ENCODE measurements at regions not wholly inside any gene's neighbourhood (a gene's known extent, or its start where the extent isn't known, plus 50 kb on each side); places are given as distances from the start of the nearest gene placed in this dataset.
A peak's percentile ranks its signal among the peaks of the same experiment; 100 is the strongest.
"Not testable (repeated sequence)": the region's sequence is repeated elsewhere in the genome, so short reads cannot be mapped to it uniquely, and the experiment has no call there.

DNA sequence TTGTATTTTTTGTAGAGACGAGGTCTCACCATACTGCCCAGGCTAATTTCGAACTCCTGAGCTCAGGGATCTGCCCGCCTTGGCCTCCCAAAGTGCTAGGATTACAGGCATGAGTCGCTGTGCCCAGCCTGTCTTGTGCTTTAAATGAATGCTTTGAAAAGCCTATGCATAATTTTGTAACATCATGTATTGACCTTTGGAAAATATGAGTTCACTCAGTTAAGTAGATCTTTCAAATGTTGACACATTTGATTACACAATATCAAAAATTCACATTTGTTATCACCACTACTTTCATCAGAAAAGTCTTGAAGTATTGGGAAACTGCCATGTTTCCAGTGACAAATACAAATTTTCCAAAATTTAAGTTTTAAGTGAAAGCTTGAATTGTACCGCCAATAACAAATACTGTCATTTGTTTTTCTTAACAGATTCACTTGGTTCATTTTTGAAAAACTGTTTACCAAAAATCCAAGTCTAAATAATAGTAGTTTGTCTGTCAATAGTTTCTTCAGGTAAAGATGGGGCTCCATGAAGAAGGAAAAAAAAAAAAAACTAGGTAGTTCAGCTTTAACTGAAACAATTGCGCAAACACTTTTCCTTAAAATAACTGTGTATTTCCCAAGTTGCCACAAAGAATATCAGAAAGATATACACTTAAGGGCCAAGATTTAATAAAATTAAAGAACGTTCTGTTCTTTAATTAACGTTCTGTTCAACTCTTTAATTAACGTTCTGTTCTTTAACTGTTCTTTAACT is 233.2 kb upstream of the NR5A2 start:
- no peak for DNase-seq (ENCODE audit: low read depth)

DNA sequence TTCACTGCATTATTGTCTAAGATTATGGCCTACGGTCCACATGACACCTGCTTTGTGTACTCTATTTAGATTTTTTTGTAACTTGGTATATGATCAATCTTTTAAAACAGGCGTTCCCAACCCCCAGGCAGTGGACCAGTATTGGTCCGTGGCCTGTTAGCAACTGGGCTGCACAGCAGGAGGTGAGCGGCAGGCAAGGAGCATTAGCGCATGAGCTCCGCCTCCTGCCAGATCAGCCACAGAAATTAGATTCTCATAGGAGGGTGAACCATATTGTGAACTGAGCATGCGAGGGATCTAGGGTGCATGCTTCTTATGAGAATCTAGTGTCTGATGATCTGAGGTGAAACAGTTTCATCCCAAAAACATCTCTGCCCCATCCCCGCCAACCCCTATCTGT is 228.4 kb upstream of the NR5A2 start:
- DNase-seq (ENCODE audit: low read depth): no peak

DNA sequence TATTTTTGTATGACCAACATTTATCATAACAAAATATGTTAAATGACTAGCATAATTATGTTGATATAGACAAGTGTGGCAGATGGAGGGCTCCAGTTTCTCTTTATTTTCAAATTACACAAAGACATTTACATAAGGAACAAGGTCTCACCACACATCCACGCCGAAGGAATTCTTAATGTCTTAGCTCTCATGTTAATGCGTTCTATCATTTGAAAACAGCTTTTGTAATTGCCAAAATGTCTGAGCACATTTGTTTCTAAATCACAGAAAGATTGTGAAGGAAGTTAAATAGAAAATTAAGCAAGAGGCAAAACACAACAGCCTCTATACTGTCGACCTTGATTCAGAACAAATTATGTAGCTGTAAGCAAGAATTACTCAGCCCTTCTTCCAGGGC is 223.0 kb upstream of the NR5A2 start:
- no peak for DNase-seq (ENCODE audit: low read depth)

DNA sequence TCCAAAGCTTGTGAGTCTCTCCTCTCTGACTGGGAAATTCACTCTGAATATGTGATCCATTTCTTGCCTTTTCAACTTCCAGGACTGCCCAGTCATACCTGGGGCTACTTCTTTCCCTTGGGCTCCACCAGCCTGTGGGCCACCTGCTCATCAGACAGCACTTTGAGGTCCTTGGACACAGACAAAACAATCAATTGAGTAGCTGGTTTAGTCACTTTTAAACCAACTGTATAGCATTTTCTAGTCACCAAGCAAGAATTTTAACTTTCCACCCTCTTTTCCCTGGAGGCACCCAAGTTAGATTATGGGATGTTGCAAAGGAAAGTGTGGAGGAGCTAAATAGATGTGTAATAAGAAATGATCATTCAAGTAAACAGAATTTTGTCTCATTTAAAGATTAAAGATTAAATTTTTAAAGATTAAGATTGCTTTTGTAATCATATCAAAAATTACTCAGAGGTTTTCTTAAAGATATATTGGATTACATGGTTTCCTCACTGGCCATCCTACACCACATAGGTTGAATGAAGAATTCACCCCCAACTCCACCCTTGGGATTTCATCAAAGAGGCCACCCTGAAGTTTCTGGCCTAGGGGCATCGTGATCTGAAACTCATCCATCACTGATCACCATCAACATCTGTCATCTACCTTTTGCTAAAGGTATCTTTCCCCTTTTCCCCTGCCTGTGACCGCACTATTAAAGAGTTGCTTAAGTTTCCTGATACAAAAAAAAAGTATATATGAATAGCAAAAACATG is 219.2 kb upstream of the NR5A2 start:
- no peak for DNase-seq (ENCODE audit: low read depth)

DNA sequence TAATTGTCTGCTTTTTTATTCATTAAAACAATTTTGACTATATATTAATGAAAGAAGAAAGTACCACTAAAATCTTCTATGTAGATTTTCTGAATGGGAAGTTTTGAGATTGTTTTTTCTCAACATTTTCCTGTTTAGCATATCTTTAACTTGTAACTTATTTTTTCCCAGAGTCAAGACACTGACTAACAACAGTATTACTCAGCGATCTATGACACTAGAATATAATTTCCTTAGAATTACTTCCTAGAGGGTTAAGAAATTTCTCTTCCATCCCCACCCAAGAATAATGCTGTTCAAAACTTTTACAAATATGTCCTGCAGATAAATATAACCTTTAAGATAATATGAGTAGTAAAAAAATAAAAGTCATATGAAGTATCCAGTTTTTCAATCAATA is 218.2 kb upstream of the NR5A2 start:
- DNase-seq (ENCODE audit: low read depth): no peak

DNA sequence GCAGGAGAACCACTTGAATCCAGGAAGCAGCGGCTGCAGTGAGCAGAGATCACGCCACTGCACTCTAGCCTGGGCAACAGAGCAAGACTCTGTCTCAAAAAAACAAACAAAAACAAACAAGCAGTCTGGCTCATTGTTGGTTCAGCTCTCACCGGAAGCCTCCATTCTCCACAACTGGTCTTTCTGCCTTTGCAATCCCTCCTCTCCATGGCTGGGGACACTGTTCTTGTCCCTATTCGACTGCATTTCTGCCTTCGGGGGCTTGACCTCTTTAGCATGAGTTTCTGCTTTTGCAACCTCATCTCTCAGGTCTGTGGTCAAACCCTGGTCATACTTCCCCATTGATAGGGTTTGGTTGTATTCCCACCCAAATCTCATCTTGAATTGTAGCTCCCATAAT is 216.3 kb upstream of the NR5A2 start:
- no peak for DNase-seq (ENCODE audit: low read depth)

DNA sequence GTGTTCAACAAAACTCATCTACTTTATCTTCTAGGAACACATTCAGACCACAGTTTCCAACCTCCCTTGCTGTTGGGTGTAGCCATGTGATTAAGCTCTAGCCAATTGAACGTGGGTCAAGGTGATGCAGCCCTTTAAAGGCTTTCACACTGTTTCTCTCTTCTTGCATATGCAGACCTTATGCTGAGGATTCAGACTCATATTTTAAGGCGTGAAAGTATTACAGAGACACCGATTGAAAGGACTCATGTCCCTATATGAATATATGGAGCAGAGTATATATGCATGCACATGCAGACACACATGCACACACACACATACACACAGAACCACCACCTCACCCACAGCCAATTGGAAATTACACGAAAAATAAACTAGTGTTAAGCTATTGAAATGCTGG is 214.3 kb upstream of the NR5A2 start:
- no peak for DNase-seq (ENCODE audit: low read depth)

DNA sequence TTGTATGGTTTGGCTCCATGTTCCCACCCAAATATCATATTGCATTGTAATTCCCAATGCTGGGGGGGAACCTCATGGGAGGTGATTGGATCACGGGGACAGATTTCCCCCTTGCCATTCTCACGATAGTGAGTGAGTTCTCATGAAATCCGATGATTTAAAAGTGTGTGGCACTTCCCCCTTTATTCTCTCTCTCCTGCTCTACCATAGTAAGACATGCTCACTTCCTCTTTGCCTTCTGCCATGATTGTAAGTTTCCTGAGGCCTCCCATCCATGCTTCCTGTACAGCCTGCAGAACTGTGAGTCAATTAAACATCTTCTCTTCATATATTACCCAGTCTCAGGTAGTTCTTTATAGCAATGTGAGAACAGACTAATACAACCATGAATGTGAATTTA is 211.6 kb upstream of the NR5A2 start:
- DNase-seq (ENCODE audit: low read depth): no peak

DNA sequence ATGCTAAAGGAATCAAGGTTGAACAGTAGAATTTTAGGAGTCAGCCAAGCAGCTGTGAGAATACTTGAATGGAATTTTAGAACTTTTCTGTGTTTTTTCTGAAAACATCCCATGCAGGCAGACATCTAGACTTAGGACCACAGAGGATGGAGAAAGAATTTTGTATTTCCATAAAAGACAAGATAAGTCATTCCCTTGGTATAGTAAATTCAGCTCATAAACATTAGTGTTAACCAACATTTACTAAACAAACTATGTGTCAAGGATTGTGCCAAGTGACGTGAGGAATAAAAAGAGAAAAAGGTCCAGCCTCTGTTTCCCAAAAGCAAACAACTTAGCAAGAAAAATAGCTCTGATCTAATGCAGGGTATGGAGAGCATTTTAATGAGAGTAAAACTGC is 210.2 kb upstream of the NR5A2 start:
- DNase-seq (ENCODE audit: low read depth): no peak

DNA sequence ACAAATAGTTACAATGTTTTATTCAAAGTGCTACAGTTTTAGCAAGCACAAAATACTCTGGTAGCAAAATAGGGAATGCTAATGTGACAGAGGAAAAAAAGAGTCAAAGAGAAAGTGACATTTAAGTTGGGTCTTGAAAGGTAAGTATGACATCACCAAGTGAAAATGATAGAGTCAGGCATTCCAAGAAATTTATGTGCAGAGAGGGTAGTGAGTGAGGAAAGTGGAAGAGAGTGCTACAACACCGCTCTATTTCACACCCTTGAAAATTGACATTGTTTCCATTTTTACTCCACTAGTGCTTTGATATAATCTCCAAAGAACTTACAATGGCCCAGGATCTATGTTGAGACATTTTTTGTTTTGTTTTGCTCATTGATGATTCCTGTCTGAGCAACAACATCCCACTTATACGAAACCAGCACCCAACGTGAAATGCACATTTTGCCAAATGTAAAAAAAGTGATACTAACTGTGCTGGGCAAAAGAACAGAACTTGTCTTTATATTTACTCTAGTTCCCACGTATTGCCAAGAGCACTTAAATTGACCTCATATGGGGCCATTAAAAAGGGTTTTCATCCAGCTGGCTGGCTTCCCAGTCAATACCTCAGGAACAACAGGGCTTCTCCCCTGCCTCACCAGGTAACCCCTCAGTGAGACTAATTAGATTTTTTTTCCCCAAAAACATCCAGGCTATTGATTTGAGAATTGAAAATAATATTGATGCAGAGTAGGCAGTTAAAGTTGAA is 206.3 kb upstream of the NR5A2 start:
- DNase-seq (ENCODE audit: low read depth): no peak

DNA sequence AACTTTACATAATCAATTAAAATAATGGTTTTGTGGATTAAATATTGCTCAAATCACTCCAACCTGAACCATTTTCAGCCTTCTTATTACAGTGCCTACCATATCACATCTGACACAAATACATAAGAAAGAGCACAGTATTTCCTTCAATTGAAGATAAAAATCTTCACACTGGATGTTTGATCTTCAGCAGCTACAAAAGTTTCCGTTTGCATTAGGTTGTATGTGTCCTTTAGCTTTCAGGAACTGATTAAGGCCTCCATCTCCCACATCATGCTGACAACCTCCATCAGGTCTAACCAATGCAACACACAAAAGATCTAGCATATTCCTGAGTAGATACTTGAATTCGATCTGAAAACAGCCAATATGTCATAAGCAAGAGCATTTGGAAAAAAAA is 195.1 kb upstream of the NR5A2 start:
- DNase-seq (ENCODE audit: low read depth): no peak

DNA sequence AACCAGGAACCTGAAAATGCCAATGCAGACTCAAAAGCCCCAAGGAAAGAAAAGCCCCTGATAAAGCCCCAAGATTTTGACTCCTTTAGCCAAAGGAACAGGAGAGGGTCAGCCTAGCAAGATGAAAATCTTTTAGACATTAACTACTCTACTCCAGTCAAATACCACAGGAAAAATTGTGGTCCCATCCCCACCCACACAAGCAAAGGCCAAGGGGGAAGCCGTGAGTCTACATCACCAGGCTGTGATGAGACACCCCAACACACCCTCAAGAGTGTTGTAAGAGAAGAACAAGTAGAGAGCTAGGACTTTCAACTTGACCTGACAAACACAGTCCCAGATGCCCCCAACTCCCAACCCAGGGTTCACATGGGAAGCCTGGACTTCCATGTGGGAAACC is 192.8 kb upstream of the NR5A2 start:
- DNase-seq (ENCODE audit: low read depth): no peak

DNA sequence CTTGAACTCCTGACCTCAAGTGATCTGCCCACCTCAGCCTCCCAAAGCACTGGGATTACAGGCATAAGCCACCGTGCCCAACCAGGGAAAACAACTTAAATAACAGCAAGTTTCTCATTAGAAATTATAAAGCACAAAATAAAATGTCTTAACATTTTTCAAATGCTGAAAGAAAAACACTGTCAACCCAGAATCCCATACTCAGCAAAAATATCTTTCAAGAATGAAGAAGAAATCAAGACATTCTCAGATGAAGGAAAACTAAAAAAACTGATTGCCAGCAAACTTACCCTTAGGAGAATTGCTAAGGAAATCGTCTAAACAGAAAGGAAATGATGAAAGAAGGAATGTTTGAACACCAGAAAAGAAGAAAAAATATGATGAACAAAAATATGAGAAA is 191.1 kb upstream of the NR5A2 start:
- DNase-seq (ENCODE audit: low read depth): no peak

DNA sequence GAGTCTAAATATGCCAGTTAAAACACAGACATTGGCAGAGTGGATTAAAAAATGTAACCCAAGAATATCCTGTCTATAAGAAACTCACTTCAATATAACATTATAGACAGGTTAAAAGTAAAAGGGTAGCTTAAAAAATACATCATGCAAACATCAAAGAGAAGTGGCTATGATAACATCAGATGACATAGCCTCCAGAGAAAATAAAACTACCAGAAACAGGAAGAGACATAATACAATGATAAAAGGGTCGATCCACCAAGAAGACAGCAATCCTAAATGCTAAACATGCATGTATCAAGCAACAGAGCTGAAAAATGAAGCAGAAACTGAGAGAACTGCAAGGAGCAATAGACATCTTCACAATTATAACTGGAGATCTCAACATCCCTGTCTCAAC is 190.2 kb upstream of the NR5A2 start:
- no peak for DNase-seq (ENCODE audit: low read depth)

DNA sequence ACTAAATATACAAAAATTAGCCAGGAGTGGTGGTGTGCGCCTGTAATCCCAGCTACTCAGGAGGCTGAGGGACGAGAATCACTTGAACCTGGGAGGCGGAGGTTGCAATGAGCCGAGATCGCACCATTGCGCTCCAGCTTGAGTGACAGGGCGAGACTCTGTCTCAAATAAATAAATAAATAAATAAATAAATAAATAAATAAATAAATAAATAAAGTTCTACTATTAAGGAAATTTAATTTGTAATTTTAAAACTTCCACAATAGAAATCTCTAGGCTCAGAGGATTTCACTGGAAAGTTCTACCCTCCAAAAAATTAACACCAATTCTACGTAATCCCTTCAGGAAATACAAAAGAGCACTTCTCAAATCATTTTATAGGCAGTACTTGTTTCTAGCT is 187.9 kb upstream of the NR5A2 start:
- DNase-seq (ENCODE audit: low read depth): not testable (repeated sequence)

DNA sequence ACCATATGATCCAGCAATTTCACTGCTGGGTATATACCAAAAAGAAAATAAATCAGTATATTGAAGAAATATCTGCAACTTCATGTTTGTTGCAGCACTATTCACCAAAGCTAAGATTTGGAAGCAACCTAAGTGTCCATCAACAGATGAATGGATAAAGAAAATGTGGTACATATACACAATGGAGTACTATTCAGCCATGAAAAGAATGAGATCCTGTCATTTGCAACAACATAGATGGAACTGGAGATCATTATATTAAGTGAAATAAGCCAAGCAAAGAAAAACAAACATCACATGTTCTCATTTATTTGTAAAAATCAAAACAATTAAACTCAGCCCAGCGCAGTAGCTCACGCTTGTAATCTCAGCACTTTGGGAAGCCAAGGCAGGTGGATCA is 184.4 kb upstream of the NR5A2 start:
- DNase-seq (ENCODE audit: low read depth): not testable (repeated sequence)

DNA sequence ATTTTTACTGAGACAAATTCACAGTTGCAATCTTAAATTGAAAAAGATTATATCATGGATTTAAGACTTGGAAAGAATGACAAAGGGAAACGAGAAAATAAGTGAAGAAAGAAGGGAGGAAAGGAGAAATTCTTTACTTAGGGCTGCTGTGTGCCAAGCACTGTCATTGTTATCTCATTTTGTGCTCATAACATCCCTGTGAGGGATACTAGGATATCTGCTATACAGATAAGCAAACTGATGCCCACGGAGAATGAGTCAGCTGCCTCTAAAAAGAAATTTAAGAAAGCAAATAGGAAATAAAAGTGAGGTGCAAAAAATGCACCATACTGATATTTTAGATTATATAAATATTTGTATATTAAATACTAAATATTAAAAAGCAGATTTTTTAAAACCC is 183.6 kb upstream of the NR5A2 start:
- no peak for DNase-seq (ENCODE audit: low read depth)

DNA sequence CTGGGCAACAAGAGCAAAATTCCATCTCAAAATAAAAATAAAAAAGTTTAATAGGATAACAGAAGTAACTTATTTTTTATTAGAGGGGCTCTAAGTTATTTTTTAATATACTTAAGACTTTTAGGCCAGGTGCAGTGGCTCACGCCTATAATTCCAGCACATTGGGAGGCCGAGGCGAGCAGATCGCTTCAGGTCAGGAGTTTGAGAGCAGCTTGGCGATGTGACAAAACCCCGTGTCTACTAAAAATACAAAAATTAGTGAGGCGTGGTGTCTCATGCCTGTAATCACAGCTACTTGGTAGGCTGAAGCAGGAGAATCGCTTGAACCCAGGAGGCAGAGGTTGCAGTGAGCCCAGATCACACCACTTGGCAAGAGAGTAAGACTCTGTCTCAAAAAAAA is 180.5 kb upstream of the NR5A2 start:
- DNase-seq (ENCODE audit: low read depth): no peak

DNA sequence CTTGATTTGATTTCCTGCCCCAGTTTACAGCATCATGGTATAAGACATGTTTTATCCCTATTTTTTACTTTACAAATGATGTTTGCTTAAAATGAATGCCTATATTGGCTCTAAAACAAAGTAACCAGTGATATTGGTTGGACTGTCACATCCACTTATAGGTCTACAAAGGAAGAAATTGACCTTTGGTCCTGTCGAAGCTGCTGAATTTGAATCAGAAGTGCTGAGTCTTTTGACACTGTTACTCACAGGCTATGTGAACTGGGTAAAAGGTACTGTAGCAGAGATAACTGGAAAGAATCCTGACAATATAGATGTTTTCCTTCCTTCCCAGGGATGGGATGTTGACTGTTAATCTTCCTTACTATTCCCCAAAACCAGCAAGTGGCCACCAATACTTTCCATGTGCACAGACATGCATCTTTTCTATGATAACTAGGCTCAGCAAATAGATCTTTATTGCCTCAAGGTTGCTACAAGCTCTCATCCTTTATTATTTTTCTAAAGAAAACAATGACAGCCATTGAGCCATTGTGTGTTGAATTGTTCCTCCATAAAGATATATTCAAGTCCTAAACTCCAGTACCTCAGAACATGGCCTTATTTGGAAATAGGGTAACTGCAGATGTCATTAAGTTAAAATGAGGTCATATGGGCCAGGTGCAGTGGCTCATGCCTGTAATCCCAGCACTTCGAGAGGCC is 175.9 kb upstream of the NR5A2 start:
- no peak for DNase-seq (ENCODE audit: low read depth)

DNA sequence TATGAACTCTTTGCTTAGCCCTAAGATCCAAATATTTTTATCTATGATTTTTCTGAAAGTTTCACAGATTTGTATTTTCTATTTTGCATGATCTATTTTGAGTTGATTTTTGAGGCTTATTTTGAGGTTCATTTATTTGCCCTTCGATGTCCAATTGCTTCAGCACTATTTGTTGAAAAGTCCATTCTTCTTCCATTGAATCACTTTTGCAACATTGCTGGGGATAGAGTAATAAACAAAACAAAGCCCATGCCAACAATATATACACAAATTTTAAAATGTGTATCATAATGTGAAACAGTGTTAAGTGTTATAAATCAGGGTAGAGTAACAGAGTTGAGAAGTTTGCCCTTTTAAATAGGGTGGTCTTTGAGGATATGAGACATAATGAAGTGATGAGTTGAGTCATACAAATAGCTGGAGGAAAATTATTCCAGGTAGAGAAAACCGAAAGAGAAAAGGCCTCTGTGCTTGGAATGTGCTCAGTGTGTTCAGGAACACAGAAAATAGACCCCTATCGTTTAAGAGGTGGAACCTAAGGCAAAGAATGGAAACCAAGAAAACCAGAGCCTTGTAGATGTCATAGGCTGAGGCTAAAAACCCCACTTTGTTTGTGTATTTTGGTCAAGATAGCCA is 172.7 kb upstream of the NR5A2 start:
- DNase-seq (ENCODE audit: low read depth): no peak

DNA sequence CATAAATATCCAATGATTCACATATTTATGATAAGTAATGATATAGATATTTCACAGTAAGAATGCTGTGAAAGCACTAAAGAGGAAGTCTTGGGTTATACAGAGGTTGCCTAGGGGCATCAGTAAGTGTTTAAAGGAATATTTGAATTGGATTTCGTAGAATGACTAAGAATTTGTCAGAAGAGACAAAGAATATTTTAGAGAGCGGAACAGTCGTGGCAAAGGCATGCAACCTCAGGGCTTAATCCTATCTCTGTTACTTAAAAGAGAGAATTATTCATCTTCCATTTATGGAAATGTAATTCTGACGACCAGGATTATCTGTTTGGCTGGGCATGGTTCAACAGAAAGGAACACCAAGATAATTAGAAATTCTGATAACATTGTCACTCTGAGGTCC is 171.9 kb upstream of the NR5A2 start:
- peak; percentile 33 for DNase-seq (ENCODE audit: low read depth)

DNA sequence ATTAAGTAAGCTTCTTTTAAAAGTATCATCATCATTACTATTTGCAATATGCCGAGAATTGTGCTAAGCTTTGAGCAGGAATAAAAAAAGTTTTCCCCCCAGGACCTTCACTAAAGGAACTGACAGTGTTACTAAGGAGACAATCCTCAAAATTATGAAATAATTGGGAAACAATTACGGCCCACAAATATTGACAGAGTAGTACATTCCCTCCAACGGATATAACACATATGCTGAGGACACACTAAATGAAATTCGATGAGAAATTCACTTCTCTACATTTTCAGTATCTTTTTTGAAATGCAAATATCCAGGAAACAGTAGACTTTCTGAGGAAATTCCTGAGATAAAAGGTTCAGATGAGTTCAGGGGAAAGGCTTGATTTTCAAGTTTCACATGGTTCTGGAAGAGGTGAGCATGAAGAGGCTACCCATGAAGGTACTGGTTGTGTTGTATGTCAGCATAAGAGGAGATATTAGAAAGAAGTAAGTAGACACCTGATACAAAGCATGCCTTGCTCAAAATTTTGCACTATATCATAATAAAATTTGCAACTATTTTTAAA is 171.2 kb upstream of the NR5A2 start:
- no peak for DNase-seq (ENCODE audit: low read depth)

Measured in HS-27A (cell line).